ENCODE measurements at regions not wholly inside any gene's neighbourhood (a gene's known extent, or its start where the extent isn't known, plus 50 kb on each side); places are given as distances from the start of the nearest gene placed in this dataset.

- TF ChIP-seq CTCF (conservative IDR thresholded peaks at IDR 0.05; ENCODE audit: low read length) (no peak), EZH2phosphoT487 (IDR thresholded peaks at IDR 0.05; ENCODE audit: borderline replicate concordance) (no peak)
Observed at GRCh38 chr4:19883841-19884240, 367.9 kb upstream of the SLIT2 start.

Measured in Loucy (cell line).